Stimulated activated CD8-positive, alpha-beta memory T cell treated with anti-CD3 and anti-CD28 coated beads, Interleukin-7, amount 100 ng/mL, for 24 hours (primary cell): ENCODE measurements at regions not wholly inside any gene's neighbourhood (a gene's known extent, or its start where the extent isn't known, plus 50 kb on each side); places are given as distances from the start of the nearest gene placed in this dataset.

Source experiments
- DNase-seq: peaks from one replicate; pipeline ENCODE4 v3.0.0-alpha.2; 2020; ENCODE audit warnings: low read depth

GRCh38 chr6:152905551-152906299 is 77.1 kb downstream of the FBXO5 start:
- DNase-seq = no peak

DNA sequence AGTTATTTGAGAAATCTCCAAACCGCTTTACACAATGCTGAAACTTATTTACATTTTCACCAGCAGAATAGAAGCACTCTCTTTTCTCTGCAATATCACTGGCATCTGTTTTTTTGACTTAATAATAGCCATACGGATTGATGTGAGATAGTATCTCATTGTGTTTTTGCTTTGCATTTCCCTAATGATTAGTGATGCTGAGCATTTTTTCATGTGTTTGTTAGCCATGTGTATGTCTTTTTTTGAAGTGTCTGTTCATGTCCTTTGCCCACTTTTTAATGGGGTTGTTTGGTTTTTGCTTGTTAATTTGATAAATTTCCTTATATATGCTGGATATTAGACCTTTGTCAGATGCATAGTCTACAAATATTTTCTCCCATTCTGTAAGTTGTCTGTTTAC is 73.6 kb downstream of the FBXO5 start:
- DNase-seq = no peak

GRCh38 chr6:152916035-152916434 is 66.8 kb downstream of the FBXO5 start:
- no peak for DNase-seq

GRCh38 chr6:152918991-152919390 is 63.9 kb downstream of the FBXO5 start:
- no peak for DNase-seq

DNA sequence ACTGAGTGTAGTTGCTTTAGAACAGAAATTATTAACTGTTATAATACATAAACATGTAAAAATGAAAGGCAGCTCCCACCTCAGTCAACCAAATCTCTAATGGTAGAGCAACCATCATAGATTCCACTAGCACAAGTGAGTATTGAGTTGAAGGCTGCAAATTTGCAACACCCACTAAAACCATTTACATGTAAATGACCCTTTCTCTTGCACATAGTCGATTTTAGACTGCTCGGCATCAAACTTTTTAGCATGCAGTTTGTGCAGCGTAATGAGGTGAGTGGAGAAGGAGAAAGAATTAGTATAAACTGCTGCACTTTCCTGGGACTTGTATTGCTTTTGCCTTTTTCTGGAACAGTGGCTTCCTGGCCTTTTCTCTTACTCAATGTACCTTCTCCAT is 62.8 kb downstream of the FBXO5 start:
- no peak for DNase-seq
